Activated CD8-positive, alpha-beta memory T cell treated with anti-CD3 and anti-CD28 coated beads for 36 hours (primary cell): ENCODE measurements at regions not wholly inside any gene's neighbourhood (a gene's known extent, or its start where the extent isn't known, plus 50 kb on each side); places are given as distances from the start of the nearest gene placed in this dataset.

Experiments
- CTCF ChIA-PET: fragments of 350-600 bp; sonication (Branson Sonifier 250); formaldehyde crosslinking; loops from one replicate; lab custom pipeline; 2021; ENCODE audit warnings: antibody characterized with exemption; lab: Charles Lee
- POLR2A ChIA-PET: fragments of 350-600 bp; sonication (Branson Sonifier 250); formaldehyde crosslinking; loops from one replicate; lab custom pipeline; 2021; ENCODE audit warnings: antibody characterized with exemption; lab: Charles Lee

DNA sequence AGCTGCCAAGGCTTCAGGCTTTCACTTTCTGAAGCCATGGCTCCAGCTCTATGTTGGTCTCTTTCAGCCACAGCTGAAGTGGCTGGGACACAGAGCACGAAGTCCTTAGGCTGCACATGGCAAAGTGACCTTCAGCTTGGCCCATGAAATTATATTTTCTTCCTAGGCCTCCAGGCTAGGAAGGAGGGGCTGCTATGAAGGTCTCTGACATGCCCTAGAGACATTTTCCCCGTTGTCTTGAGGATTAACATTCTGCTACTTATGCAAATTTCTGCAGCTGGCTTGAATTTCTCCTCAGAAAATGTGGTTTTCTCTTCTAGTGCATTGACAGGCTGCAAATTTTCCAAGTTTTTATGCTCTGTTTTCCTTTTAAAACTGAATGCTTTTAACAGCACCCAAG is 99.8 kb upstream of the KCNIP4 start:
- ChIA-PET POLR2A (no interaction called here), CTCF (no interaction called here)

DNA sequence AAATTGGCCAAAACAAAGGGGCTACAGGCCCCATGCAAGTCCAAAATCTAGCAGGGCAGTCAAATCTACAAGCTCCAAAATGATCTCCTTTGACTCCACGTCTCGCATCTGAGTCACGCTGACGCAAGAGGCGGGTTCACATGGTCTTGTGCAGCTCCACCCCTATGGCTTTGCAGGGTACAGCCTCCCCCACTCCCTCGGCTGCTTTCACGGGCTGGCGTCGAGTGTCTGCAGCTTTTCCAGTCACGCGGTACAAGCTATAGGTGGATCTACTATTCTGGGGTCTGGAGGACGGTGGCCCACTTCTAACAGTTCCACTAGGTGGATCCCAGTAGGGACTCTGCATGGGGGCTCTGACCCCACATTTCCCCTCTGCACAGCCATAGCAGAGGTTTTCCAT is 99.2 kb upstream of the KCNIP4 start:
- ChIA-PET CTCF (no interaction called here), POLR2A (no interaction called here)

DNA sequence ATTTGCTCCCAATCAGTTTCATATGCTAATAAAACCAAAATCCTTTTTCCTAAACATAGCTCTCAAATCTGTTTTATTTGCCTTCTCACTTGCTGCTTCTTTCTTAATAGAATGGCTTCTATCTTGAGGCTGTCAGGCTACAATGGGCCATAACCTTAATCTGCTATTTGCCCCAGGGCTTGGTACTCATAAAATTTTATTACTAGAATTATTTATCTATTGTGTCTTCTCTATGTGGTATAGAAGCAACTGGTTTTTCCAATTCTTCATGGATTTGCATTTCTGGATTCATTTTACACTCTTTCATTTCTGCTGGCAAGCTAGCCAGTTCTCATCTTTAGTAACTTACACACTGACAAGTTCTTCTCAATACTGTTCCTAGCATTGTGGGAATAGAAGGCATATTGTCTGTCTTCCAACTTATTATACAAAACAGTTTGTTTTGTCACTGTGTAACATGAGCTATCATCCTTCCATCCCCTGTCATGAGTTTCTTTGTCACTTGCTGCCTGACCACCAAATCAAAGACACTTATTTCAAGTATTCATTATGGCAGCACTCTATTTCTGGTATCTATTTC is 96.6 kb upstream of the KCNIP4 start:
- POLR2A ChIA-PET, result no interaction called here
- CTCF ChIA-PET, result no interaction called here

DNA sequence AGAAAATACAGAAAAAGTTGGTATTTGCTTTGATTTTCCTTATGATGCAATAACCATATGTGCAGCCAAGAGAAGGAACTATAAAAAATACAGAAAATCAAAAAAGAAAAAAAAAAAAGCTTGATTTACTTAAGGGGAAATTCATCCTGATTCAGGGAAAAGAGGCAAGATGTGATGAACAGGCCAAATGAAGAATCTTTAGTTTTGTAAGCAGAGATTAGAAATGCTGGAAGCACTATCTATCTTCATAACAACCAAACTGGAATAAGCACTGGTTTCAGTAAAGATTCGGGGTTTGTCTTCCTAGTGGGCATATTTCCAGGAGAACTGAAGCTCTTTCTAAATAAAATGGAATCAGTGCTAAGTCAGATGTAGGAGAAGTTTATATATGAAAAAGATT is 82.9 kb upstream of the KCNIP4 start:
- CTCF ChIA-PET, result no interaction called here
- POLR2A ChIA-PET, result no interaction called here

DNA sequence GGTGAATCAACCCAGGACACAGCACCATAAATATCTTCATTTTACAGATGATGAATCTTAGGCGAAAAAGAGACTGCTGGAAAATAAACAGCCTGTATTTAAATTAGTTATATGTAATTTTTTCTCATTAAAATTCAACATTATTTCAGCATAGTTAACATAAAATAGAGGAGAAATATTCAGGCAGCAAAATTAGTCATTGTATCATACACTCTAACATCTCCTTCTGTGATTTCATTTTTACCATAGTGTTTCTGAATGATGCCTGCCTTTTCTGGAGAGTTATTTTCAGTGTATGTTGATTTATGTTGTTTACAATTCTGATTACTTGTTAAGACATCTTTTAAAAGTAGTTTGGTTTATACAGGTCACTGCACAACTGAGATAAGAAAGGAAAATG is 82.3 kb upstream of the KCNIP4 start:
- CTCF ChIA-PET, result no interaction called here
- POLR2A ChIA-PET, result no interaction called here

DNA sequence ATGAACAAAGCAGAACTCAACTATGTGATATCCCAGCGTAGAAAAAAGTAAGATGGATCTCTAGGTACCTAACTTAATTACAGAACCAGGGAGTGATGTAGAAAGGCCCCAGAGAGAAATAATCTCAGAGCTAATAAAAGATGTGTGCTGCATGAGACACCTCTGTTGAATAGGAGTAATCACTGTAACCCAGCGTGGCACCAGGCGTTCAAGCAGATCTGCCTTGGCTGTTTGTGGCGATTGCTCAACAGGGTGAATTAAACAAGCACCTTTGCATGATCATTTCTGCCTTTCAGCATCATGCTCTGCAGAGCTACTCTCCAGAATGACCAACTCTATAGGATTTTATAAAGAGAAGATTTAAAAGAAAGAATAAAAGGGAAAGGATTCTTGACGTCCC is 81.7 kb upstream of the KCNIP4 start:
- CTCF ChIA-PET, result no interaction called here
- POLR2A ChIA-PET, result no interaction called here

DNA sequence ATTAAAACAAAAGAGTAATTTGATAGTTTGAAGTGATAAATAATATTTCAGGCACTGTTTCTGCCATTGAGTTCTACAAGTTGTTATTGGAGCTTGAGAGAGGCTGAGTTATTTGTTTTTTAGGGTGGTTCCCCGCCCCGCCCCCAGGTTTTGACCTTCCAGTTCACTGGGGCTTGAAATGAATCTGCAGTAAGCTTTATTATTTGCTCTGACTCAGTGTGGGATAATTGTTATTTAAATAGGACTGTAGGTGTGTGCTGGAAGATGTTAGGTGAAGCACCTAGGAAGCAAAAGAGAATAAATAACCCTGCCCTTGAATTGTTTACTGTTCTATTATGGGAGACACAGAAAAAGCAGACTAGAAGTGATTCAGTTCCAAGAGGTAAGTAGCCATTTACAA is 81.2 kb upstream of the KCNIP4 start:
- POLR2A ChIA-PET, result no interaction called here

DNA sequence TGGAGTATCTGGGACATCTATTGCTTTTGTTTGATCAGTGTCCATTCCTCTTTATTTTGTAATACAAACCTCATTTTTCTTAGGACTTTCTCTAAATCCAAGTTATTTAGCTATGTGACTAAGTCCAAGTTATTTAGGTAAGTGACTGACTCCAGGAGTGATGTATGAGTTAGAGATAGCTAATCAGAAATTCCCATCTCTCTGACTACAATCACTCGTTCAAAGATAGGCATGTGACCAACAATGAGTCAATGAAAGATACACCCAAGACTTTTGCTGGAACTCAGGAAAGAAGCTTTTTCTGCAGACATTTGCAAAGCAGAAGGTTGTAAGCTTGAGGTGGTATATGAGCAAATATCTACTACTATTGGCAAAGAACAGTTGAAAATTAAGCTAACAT is 72.5 kb upstream of the KCNIP4 start:
- POLR2A ChIA-PET, result no interaction called here
- CTCF ChIA-PET, result no interaction called here

More for the DNA sequence above, 81.2 kb upstream of the KCNIP4 start:
- CTCF ChIA-PET, result no interaction called here

DNA sequence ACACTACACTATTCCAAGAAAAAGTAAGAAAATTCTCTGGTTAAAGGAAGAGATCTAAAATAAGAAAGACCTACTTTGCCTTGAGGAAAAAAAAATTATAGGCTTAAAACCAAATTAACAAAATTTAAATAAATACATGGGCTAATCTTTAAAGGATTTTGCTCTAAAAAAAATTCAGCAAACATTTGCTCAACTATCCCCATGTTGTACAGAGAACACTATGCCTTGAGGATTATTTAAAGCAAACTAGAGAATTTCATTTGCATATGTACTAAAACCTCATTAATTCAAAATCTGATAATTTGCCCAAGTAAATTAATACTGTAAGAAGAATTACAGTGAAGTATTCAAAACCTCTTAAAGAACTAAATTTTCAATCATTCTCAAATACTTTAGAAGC is 71.6 kb upstream of the KCNIP4 start:
- ChIA-PET POLR2A (no interaction called here), CTCF (no interaction called here)

DNA sequence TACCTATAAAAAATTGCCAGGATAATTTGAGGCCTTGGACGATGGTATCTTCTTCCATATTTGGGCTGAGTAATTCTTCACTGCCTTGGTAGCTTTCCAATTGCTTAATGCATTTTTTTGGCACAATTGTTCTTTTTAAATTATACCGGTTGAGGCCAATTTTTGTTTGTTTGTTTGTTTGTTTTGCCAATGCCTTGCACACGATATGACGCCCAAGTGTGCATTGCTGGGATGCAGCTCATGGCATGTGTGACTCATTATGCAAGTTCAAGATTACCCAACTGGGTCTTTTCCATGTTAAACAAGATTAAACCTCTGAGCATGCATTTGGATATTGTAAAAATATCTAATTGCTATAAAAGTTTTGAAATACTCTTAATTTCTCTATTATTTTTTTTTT is 71.1 kb upstream of the KCNIP4 start:
- ChIA-PET CTCF (no interaction called here), POLR2A (no interaction called here)

DNA sequence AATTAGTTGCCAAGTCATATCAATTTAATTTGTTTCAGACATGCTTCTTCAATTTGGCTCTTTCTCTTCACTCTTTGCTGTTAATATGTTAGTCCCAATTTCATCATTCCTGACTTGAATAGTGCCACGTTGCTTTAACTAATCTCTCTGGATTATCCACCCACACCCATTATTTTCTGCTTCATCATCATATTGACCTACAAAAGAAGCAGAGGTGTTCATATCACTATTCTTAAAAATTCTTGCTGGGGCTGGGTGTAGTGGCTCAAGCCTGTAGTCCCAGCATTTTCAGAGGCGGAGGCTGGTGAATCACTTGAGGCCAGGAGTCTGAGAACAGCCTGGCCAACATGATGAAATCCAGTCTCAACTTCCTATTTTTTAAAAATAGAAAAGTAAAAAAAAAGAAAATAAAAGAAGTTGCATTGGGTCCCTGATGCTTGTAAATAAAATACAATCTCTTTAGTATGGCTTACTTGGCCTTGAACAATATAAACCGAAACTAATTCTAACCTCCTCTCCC is 65.7 kb upstream of the KCNIP4 start:
- ChIA-PET POLR2A (no interaction called here), CTCF (no interaction called here)

DNA sequence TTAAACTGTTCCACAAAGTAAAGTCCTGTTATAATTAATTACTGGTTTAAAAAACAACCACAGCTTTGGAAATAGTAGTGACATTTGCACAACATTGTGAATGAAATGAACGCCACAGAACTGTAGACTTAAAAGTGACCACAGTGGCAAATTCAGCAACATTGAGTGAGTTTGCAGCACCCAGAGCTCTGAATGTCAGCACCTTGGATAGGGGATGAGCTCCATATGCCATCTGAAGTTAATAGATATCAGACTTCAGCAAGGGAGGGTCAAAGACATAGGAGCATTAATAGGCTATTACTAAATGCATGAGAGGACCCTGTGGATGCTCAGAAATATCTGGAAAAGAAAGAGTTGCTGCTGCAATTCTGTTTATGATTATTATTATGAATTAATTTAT is 55.3 kb upstream of the KCNIP4 start:
- POLR2A ChIA-PET, result no interaction called here

More for the DNA sequence above, 55.3 kb upstream of the KCNIP4 start:
- CTCF ChIA-PET, result no interaction called here
